GM13977 (cell line): ENCODE measurements at regions not wholly inside any gene's neighbourhood (a gene's known extent, or its start where the extent isn't known, plus 50 kb on each side); places are given as distances from the start of the nearest gene placed in this dataset.

Experiments used
- DNase-seq: peaks from one replicate; pipeline ENCODE4 v3.0.0; 2012; ENCODE audit warnings: low spot score
- in situ Hi-C: fragments of 300-500 bp; cut with MboI; formaldehyde crosslinking; loops from one replicate; pipeline ENCODE4 v1.12.0; 2022; ENCODE audit warnings: low sequenced_read_pairs, low pct_unique_long_range_greater_than_20kb, mixed read lengths, inconsistent platforms; ENCODE audit not compliant: unreplicated experiment
- TF ChIP-seq, protein P1 (sequence below): IDR thresholded peaks from 2 replicates; pipeline ENCODE4 v1.5.1; 2012; ENCODE audit warnings: mild to moderate bottlenecking, control low read depth; ENCODE audit not compliant: insufficient read depth; ENCODE audit errors: extremely low read depth, missing control alignments

DNA sequence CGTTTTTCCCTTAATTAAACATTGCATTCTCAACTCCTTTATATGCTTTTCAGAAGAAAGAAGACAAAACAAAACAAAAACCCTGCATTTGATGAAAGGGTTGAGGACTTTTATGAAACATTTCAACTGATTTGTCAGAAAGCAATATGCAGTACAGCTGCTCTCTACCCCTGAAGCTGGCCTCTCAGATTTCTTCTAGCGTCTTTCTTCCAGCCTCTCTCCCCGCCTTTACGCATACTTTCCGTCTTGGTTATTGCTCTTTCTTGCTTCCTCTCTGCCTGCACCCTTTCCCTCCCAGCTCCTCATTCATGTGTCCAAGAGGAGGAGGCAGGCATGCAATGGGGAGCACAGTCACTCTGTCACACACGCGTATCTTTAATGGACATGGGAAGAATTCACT lies 91.0 kb upstream of the COL1A2 start:
- no peak for DNase-seq
- TF ChIP-seq, protein P1, sequence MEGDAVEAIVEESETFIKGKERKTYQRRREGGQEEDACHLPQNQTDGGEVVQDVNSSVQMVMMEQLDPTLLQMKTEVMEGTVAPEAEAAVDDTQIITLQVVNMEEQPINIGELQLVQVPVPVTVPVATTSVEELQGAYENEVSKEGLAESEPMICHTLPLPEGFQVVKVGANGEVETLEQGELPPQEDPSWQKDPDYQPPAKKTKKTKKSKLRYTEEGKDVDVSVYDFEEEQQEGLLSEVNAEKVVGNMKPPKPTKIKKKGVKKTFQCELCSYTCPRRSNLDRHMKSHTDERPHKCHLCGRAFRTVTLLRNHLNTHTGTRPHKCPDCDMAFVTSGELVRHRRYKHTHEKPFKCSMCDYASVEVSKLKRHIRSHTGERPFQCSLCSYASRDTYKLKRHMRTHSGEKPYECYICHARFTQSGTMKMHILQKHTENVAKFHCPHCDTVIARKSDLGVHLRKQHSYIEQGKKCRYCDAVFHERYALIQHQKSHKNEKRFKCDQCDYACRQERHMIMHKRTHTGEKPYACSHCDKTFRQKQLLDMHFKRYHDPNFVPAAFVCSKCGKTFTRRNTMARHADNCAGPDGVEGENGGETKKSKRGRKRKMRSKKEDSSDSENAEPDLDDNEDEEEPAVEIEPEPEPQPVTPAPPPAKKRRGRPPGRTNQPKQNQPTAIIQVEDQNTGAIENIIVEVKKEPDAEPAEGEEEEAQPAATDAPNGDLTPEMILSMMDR = no peak
- in situ Hi-C loops = no loop called here

DNA sequence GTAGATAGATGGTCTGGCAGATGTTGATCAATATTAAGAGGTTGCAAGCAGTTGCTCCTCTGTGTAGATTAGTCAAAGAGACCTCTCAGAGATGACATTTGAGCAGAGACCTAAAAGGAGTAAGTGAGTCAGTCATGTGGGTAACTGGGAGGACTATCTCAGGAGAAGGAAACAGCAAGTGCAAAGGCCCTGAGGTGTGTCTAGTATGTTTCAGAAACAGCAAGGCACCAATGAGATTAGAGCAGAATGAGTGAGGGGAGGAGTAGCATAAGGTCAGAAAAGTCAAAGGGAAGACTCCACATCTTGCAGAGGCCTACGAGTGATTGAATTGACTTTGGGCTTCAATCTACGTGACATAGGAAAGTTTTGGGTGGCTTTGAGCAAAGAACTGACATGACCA lies 89.8 kb upstream of the COL1A2 start:
- DNase-seq = no peak
- in situ Hi-C loops = no loop called here
- TF ChIP-seq, protein P1 = no peak

DNA sequence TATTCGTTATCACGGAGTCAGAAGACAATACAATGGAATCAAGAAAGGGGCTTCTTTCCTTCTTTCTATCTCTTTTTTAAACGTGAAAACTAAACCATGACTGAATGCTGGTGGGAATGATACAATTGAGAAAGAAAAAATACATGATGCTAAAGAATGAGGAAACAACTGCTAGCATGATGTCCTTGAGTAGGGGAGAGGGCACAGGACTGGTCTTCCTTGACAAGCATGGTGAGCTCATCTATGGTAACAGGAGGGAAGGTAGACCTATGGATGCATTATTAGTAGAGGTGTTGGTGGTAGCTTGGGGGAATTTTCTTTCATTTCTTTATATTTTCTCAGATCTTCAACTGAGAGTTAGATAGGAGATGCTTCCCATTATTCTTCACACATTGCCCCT lies 88.9 kb upstream of the COL1A2 start:
- in situ Hi-C loops = no loop called here
- TF ChIP-seq, protein P1 = no peak
- DNase-seq = no peak

DNA sequence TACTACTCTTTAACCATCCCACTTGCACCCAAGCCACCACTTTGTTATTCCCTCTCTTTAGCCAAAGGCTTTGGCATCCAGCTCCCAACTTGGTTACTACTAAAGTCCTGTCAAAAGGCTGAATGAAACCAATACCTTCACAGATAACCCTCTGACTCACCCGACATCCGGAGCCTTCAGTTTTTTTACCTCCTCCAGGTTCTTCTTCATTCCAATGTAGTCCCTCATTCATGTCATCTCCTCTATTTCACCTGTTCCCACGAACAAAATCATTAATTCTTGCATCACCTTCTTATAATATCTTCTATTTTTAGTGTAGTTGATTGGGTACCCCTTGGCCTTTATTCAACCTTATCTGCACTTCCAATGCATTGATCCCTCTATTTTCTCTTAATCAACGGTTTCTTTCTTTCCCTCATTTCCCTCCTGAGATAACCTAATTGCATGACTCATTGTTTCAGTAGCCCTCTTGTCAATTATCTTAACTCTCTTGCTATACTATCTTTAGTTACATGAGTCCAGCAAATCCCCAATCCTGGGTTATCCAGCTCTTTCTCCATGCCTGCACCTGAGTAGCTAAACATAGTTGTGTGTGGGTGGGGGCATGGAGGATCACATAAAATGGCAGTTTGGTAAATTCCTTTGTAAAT lies 87.2 kb upstream of the COL1A2 start:
- TF ChIP-seq, protein P1 = no peak
- in situ Hi-C loops = no loop called here
- no peak for DNase-seq

DNA sequence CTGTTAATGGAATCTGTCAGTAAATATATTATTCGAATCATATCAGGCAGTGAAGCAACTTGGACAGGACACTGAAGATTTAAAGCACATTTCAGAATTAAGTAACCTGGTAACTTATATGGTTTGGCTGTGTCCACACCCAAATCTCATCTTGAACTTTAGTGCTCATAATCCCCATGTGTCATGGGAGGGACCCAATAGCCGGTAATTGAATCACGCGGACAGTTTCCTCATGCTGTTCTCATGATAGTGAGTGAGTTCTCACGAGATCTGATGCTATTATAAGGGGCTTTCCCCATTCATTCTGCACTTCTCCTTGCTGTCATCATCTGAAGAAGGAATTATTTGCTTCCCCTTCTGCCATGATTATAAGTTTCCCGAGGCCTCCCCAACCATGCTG lies 83.2 kb upstream of the COL1A2 start:
- TF ChIP-seq, protein P1 = no peak
- in situ Hi-C loops = no loop called here
- no peak for DNase-seq

DNA sequence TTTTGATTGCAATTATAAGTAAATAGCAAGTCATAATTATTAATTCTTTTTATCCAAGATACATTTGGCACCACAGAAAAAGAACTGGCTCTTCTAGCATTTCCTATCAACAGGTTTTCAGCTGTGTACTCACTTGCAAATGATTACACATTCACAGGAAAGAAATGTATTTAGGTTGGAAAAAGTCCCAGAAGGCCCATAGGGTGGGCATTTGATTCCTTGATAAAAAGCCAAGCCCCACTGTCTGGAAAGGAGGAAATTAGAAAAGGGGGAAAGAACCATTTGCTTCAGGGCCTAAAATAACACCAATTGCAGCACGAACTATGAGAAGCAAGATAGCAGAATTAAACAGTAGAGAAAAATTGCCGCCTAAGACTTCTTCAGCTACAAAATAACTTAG lies 80.8 kb upstream of the COL1A2 start:
- TF ChIP-seq, protein P1 = no peak
- in situ Hi-C loops = no loop called here
- no peak for DNase-seq
